ENCODE measurements at regions not wholly inside any gene's neighbourhood (a gene's known extent, or its start where the extent isn't known, plus 50 kb on each side); places are given as distances from the start of the nearest gene placed in this dataset.

DNA sequence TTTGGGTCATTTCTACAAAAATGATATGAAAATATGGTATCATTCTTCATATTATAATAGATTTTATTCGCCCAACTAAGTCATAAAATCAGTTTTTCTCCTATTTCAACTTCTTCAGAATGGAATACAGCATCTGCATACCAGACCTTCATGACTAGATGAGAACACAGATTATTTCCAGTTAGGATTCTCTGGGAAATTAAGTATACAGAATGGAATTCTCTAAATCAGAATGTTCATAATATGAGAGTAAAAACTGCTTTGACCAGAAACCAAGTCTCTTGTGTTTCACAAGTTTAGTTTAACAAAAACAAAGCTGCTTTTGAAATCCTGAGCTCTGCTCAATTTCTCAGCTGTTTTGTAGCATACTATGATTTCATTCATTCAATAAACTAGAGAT is 160.3 kb upstream of the SEMA3A start:
- TF ChIP-seq, protein P1, sequence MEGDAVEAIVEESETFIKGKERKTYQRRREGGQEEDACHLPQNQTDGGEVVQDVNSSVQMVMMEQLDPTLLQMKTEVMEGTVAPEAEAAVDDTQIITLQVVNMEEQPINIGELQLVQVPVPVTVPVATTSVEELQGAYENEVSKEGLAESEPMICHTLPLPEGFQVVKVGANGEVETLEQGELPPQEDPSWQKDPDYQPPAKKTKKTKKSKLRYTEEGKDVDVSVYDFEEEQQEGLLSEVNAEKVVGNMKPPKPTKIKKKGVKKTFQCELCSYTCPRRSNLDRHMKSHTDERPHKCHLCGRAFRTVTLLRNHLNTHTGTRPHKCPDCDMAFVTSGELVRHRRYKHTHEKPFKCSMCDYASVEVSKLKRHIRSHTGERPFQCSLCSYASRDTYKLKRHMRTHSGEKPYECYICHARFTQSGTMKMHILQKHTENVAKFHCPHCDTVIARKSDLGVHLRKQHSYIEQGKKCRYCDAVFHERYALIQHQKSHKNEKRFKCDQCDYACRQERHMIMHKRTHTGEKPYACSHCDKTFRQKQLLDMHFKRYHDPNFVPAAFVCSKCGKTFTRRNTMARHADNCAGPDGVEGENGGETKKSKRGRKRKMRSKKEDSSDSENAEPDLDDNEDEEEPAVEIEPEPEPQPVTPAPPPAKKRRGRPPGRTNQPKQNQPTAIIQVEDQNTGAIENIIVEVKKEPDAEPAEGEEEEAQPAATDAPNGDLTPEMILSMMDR (IDR thresholded peaks at IDR 0.05), result no peak
- TF ChIP-seq POLR2A (IDR thresholded peaks at IDR 0.05), result no peak
